ELR (cell line): ENCODE measurements at regions not wholly inside any gene's neighbourhood (a gene's known extent, or its start where the extent isn't known, plus 50 kb on each side); places are given as distances from the start of the nearest gene placed in this dataset.

Experiments used
- DNase-seq: peaks from one replicate; pipeline ENCODE4 v3.0.0-alpha.2; 2015; ENCODE audit warnings: low read depth

GRCh38 chr15:81589671-81590070 is 215.7 kb upstream of the TMC3 start:
- DNase-seq = no peak

DNA sequence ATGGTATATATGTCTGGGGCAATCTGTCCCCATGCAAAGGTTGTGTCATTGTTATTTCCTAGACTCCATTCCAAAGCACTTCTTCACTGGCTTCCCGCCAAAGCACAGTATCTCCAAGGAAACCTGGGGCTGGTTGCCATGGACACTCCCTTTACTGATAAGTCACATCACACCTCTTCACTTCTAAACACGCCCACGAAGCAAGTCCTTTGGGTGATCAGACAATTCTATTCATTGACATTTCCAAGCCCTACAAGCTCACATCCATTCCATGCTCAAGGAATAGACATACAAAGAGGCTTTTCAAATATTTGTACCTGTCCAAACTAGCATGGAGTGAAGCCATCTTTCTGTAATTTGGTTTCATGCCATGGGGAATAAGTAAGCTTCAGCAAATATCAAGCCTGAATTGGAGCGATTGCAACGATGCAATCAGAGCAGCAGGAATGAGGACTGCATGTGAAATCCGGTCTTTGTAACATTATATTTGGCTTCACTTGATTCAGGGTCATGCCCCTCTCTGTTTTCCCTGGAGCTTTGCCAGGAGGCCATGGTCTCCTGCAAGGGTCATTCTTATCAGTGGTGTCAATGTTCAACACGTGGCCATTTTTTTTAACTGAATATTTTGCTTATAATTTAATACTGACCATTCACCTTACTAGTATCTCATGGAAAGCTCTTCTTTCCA is 201.6 kb upstream of the TMC3 start:
- DNase-seq = no peak

GRCh38 chr15:81573098-81573746 is 199.2 kb upstream of the TMC3 start:
- DNase-seq = no peak

- DNase-seq = no peak
Measured at GRCh38 chr15:81572190-81572589, 198.2 kb upstream of the TMC3 start.

GRCh38 chr15:81569286-81570080 is 195.5 kb upstream of the TMC3 start:
- no peak for DNase-seq

- no peak for DNase-seq
Measured at GRCh38 chr15:81567924-81568323, 193.9 kb upstream of the TMC3 start.

DNA sequence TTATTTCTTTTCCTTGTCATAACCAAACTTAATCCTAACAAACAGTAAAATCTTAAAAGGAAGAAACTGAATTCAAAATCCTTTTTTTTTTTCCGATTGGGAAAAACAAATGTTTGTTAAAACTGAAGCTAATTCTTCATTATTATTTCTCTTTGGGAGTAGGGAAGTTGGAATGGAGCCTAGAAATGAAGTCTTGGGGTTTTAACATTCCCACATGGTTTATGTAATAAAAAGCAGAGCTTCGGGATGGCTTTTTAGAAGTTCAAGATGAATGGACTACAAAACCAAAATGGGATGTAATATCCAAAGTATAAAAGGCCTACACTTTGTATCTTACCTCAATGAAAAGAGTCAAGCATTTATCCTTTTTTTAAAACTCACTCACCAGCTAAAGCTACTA is 189.0 kb upstream of the TMC3 start:
- DNase-seq = no peak

- DNase-seq = no peak
Measured at GRCh38 chr15:81560405-81560804, 186.4 kb upstream of the TMC3 start.

DNA sequence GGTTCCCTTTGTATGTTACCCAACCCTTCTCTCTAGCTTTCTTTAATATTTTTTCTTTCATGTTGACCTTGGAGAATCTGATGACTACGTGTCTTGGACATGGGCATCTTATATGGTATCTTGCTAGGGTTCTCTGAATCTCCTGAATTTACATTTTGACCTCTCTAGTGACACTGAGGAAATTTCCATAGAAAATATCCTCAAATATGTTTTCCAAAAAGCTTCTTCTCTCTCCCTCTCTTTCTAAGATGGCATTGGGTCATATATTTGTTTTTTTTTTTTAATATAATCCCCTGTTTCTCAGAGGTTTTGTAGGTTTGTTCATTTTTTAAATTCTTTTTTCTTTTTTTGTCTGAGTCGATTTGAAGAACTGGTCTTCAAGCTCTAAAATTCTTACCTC is 184.0 kb upstream of the TMC3 start:
- DNase-seq = no peak

- DNase-seq = no peak
Measured at GRCh38 chr15:81555346-81555745, 181.3 kb upstream of the TMC3 start.

- DNase-seq = peak; percentile 33
Measured at GRCh38 chr15:81548365-81549130, 174.5 kb upstream of the TMC3 start.

GRCh38 chr15:81547521-81548132 is 173.6 kb upstream of the TMC3 start:
- DNase-seq = no peak

- no peak for DNase-seq
Measured at GRCh38 chr15:81544385-81544784, 170.4 kb upstream of the TMC3 start.

DNA sequence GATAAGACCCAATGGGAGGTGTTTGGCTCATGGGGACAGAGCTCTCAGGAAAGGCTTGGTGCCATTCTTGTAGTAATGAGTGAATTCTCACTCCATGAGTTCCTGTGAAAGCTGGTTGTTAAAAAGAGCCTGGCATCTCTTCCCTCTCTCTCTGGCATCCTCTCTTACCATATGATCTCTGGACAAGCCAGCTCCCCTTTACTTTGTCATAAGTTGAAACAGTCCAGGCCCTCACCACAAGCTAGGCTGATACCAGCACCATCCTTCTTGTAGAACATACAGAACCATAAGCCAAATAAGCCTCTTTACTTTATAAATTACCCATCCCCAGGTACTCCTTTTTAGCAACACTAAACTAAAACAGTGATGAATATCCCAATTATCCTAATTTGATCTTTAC is 166.9 kb upstream of the TMC3 start:
- DNase-seq = no peak

GRCh38 chr15:81536356-81536755 is 162.3 kb upstream of the TMC3 start:
- DNase-seq = no peak

DNA sequence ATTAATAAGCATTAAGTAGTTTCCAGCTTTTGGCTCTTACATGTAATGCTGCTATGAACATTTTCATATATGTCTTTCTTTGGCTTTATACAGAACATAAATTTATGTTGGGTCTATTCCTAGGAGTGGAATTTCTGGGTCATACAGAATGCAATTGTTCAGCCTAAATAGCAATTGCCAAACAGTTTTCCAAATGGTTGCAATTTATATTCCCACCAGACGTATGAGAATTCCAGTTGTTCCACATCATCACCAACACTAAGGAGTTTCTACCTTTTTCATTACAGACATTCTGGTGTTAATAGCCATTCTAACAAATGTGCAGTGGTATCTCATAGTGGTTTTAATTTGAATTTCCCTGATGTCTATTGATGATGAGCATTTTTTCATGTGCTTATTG is 160.1 kb upstream of the TMC3 start:
- DNase-seq = no peak

GRCh38 chr15:81532001-81532400 is 158.0 kb upstream of the TMC3 start:
- DNase-seq = peak; percentile 46

DNA sequence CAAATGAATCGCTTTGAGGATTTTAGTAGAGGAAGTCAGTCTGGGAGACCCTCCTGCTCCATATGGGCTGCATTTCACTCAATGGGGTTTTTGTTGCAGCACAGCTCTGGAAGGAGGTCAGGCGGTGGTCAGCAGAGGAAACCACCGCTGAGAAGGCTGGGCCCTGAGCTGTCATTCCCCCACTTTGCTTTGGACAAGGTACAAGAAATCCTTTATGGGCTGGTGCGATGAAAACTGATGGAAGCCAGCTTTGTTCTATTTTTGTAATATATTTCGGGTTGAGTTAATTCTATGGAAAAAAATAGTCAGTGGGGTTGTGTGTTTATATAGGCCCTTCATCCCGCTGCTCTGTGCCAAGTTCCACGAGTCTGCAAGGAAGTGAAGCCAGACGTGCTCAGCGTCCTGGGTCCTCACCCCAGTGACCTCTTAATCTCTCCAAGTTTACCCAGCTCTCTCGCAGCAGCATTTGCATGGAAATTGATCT is 157.1 kb upstream of the TMC3 start:
- peak; percentile 4 for DNase-seq

DNA sequence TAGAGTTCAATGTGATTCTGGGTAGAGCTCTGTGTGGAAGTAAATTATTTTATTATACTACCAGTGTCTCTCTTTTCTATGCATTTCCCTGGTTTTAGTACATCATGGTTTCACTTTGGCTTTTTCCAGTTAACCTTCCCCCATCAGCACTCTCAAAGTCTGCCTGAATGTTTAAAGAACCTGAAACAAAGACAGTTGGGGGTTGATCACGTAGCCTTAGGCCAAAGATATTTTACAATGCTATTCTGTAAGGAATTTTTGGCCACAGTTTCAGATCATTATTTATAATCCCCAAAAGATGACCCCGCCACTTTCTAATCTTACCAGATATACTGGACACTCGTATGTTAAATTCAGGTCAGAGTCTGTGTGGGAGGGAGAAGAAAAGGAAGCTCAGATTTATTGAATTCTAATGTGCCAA is 156.3 kb upstream of the TMC3 start:
- no peak for DNase-seq

DNA sequence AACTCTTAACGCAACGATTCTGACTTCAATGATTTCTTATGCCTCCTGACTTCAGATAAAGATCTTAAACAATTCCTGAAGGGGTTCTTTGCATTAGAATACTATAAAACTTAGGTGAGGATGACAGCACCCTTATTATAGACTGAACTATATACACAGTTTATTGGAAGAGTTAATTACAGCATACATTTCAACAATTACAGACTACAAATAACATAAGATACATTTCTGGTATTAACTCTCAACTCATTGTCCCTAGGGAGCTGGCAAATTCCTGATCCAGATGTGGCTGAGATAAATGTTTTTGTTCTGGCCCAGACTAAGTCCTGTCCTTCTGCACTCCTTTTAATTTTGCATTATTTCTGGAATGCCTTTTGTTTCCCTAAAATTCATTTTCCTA is 155.5 kb upstream of the TMC3 start:
- no peak for DNase-seq

GRCh38 chr15:81526029-81526428 is 152.0 kb upstream of the TMC3 start:
- no peak for DNase-seq

GRCh38 chr15:81524496-81524895 is 150.5 kb upstream of the TMC3 start:
- DNase-seq = no peak
